Trophoblast cell (in vitro differentiated cells and primary cell): ENCODE measurements at regions not wholly inside any gene's neighbourhood (a gene's known extent, or its start where the extent isn't known, plus 50 kb on each side); places are given as distances from the start of the nearest gene placed in this dataset.
A peak's percentile ranks its signal among the peaks of the same experiment; 100 is the strongest.

Experiments
- DNase-seq, 2 donors: peaks; one replicate each; pipeline ENCODE4 v3.0.0-alpha.2; 2016
- H2AFZ ChIP-seq: 2 replicates; pipeline ENCODE4 v1.6.1; 2013; ENCODE audit warnings: low read length, moderate library complexity, mild to moderate bottlenecking; ENCODE audit not compliant: insufficient read depth, poor library complexity
- H2AK5ac ChIP-seq: 2 replicates; pipeline ENCODE4 v1.6.1; 2013; ENCODE audit warnings: mild to moderate bottlenecking, low read length
- H2BK120ac ChIP-seq: 2 replicates; pipeline ENCODE4 v1.6.1; 2013; ENCODE audit warnings: low read length, mild to moderate bottlenecking, moderate library complexity; ENCODE audit not compliant: insufficient read depth, poor library complexity
- H2BK12ac ChIP-seq: 2 replicates; pipeline ENCODE4 v1.6.1; 2013; ENCODE audit warnings: mild to moderate bottlenecking, low read length, moderate library complexity
- H2BK5ac ChIP-seq: 2 replicates; pipeline ENCODE4 v1.6.1; 2013; ENCODE audit warnings: low read length, low read depth, moderate library complexity, mild to moderate bottlenecking; ENCODE audit not compliant: poor library complexity
- H3K14ac ChIP-seq: 2 replicates; pipeline ENCODE4 v1.6.1; 2013; ENCODE audit warnings: mild to moderate bottlenecking, low read length
- H3K18ac ChIP-seq: 2 replicates; pipeline ENCODE4 v1.6.1; 2013; ENCODE audit warnings: mild to moderate bottlenecking, low read length
- H3K23ac ChIP-seq: 2 replicates; pipeline ENCODE4 v1.6.1; 2013; ENCODE audit warnings: low read length
- H3K27ac ChIP-seq: 2 replicates; pipeline ENCODE4 v1.5.1; 2013; ENCODE audit warnings: low read depth, mild to moderate bottlenecking, inconsistent platforms, low read length, moderate library complexity
- H3K27me3 ChIP-seq: 2 replicates; pipeline ENCODE4 v1.6.1; 2013; ENCODE audit warnings: inconsistent platforms, mild to moderate bottlenecking, low read length, moderate library complexity; ENCODE audit not compliant: insufficient read depth
- H3K36me3 ChIP-seq, 2 experiments: 1 replicate in 1 of 2; 2 replicates in 1 of 2; pipeline ENCODE4 v1.6.1; 2013; ENCODE audit warnings: low read length in 2 of 2, mild to moderate bottlenecking in 2 of 2, moderate library complexity in 1 of 2; ENCODE audit not compliant: insufficient read depth in 2 of 2, control insufficient read depth in 1 of 2
- H3K4ac ChIP-seq: 2 replicates; pipeline ENCODE4 v1.6.1; 2013; ENCODE audit warnings: low read depth, mild to moderate bottlenecking, low read length, moderate library complexity
- H3K4me1 ChIP-seq, 2 experiments: 1 replicate in 1 of 2; 2 replicates in 1 of 2; pipeline ENCODE4 v1.6.1; 2013; ENCODE audit warnings: low read length in 2 of 2, mild to moderate bottlenecking in 2 of 2, moderate library complexity in 1 of 2; ENCODE audit not compliant: insufficient read depth in 2 of 2, control insufficient read depth in 1 of 2
- H3K4me2 ChIP-seq: 2 replicates; pipeline ENCODE4 v1.6.1; 2013; ENCODE audit warnings: inconsistent platforms, mild to moderate bottlenecking, low read length, moderate library complexity
- H3K4me3 ChIP-seq: 2 replicates; pipeline ENCODE4 v1.5.1; 2013; ENCODE audit warnings: mild to moderate bottlenecking, low read depth, low read length, inconsistent platforms
- H3K79me1 ChIP-seq: one replicate; pipeline ENCODE4 v1.6.1; 2013; ENCODE audit warnings: low read length
- H3K79me2 ChIP-seq: 2 replicates; pipeline ENCODE4 v1.6.1; 2013; ENCODE audit warnings: low read length, mild to moderate bottlenecking; ENCODE audit not compliant: control insufficient read depth, insufficient read depth, poor library complexity
- H3K9ac ChIP-seq: 2 replicates; pipeline ENCODE4 v1.6.1; 2013; ENCODE audit warnings: mild to moderate bottlenecking, low read length
- H3K9me3 ChIP-seq: 2 replicates; pipeline ENCODE4 v1.6.1; 2013; ENCODE audit warnings: low read depth, mild to moderate bottlenecking, control low read depth, inconsistent platforms, low read length; ENCODE audit not compliant: insufficient read depth
- H4K12ac ChIP-seq: 2 replicates; pipeline ENCODE4 v1.6.1; 2013; ENCODE audit warnings: low read depth, mild to moderate bottlenecking, low read length, moderate library complexity
- H4K8ac ChIP-seq: 2 replicates; pipeline ENCODE4 v1.6.1; 2013; ENCODE audit warnings: low read depth, mild to moderate bottlenecking, low read length, moderate library complexity
- H4K91ac ChIP-seq: one replicate; pipeline ENCODE4 v1.6.1; 2013; ENCODE audit warnings: low read depth, mild to moderate bottlenecking, low read length, moderate library complexity
- WGBS: extraction: QIAGEN DNeasy Blood & Tissue Kit; methylation state at CpG from one replicate; pipeline ENCODE4 v1.1.7; 2013; ENCODE audit warnings: missing lambda C conversion rate; ENCODE audit not compliant: insufficient read length, insufficient coverage; ENCODE audit errors: extremely low coverage; 5-methylcytosine and 5-hydroxymethylcytosine counted together

DNA sequence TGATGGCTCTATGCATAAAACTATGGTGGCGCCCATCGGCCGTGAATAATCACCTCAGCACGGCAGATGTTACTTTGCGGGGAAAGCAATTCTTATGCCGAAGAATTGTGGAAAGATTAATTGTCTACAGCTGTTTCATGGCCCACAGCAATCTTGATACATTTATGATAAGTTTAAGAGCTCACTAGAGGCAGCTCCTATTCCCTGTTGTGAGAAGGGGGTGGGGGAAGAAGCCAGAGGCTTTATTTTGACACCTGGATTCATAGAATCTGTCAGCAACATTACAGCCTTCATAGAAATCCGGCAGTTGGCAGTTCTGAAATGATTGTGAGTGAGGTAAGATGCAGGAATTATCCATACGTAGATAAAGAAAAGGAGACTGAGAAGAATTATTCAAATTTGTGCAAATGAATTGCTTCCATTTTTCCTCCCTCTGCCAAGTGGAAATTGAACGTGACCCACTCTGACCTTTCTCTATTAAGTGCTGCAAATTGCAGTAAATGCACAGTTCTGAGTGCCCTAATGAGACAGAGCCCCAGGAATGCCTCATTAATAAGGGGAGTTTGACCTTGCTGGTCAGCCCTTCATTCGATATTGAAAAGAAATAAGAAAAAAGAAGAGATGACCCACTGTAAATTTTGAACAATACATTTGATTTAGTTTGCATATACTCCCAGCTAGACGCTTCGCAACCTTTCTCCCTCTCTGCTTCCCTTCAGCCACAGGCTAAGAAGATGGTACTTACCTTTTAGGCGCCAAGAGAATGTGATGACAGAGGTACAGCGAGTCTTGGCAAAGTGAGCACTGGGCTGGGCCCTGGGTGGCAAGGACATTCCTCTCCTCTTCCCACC is 188.8 kb downstream of the GPAT3 start:
- Histone ChIP-seq H3K9me3 (no peaks in the 10 kb centered on the region), H4K8ac (no peak overlapping the region), H2AK5ac (no peak overlapping the region), H2AFZ (no peak overlapping the region), H3K27ac (no peak overlapping the region), H2BK5ac (no peak overlapping the region), H3K18ac (no peak overlapping the region), H3K23ac (no peak overlapping the region), H3K27me3 (no peaks in the 10 kb centered on the region), H3K14ac (no peak overlapping the region), H3K4me3 (no peak overlapping the region), H3K9ac (no peak overlapping the region), H3K79me2 (no peaks in the 10 kb centered on the region), H2BK12ac (no peak overlapping the region), H3K4me2 (no peak overlapping the region), H3K4me1 (no peaks in the 10 kb centered on the region), H3K36me3 (no peaks in the 10 kb centered on the region), H3K4ac (no peak overlapping the region), H3K79me1 (no peaks in the 10 kb centered on the region), H4K12ac (no peak overlapping the region), H4K91ac (no peak overlapping the region), H2BK120ac (no peak overlapping the region)
- DNase-seq = no peak
- WGBS = no CpG with 5 or more reads among the region's 14 CpGs

DNA sequence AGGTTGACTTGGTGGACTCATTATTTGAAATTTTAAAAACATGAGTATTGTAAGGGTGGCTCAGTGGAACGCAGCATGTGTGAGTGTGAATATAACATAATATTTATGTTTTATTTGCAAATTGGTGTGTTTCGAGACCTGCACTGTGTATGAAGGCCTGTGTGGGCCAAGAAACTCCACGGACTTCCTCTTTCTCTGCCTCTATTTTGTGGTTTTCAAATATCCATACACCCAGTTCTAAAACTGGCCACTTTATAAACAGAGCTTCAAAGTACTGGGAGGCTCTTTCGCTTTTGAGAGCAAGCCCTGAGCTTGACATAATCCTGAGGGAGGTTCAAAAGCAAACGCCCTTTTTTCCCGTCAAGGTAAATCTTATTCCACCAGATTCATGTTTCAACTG is 187.7 kb downstream of the GPAT3 start:
- Histone ChIP-seq H3K4me3 (no peak overlapping the region), H4K8ac (no peak overlapping the region), H3K4ac (no peak overlapping the region), H2BK120ac (no peak overlapping the region), H3K9ac (no peak overlapping the region), H3K36me3 (no peaks in the 10 kb centered on the region), H3K4me2 (no peak overlapping the region), H3K79me2 (no peaks in the 10 kb centered on the region), H3K27ac (no peak overlapping the region), H3K14ac (no peak overlapping the region), H3K27me3 (no peaks in the 10 kb centered on the region), H3K23ac (no peak overlapping the region), H3K4me1 (no peaks in the 10 kb centered on the region), H3K79me1 (no peaks in the 10 kb centered on the region), H2AK5ac (no peak overlapping the region), H4K91ac (no peak overlapping the region), H2BK12ac (no peak overlapping the region), H3K18ac (no peak overlapping the region), H4K12ac (no peak overlapping the region), H2AFZ (no peak overlapping the region), H3K9me3 (no peaks in the 10 kb centered on the region), H2BK5ac (no peak overlapping the region)
- no CpG with 5 or more reads among the region's 6 CpGs for WGBS
- DNase-seq = no peak

GRCh38 chr4:83722730-83723269 is 186.9 kb downstream of the GPAT3 start:
- no peak overlapping the region for H2BK120ac ChIP-seq
- no peak overlapping the region for H4K12ac ChIP-seq
- no peak for DNase-seq
- H2AK5ac ChIP-seq = no peak overlapping the region
- no peak overlapping the region for H3K23ac ChIP-seq
- no peaks in the 10 kb centered on the region for H3K4me1 ChIP-seq
- no peak overlapping the region for H3K27ac ChIP-seq
- H3K4me2 ChIP-seq = no peak overlapping the region
- no peak overlapping the region for H3K4ac ChIP-seq
- H3K79me1 ChIP-seq = no peaks in the 10 kb centered on the region
- H3K27me3 ChIP-seq = no peaks in the 10 kb centered on the region
- no peaks in the 10 kb centered on the region for H3K9me3 ChIP-seq
- no peak overlapping the region for H2BK5ac ChIP-seq
- no peak overlapping the region for H3K4me3 ChIP-seq
- H3K36me3 ChIP-seq = no peaks in the 10 kb centered on the region
- no peak overlapping the region for H2AFZ ChIP-seq
- no peak overlapping the region for H3K18ac ChIP-seq
- no peaks in the 10 kb centered on the region for H3K79me2 ChIP-seq
- H2BK12ac ChIP-seq = no peak overlapping the region
- WGBS = no CpG with 5 or more reads among the region's 5 CpGs
- no peak overlapping the region for H3K14ac ChIP-seq
- no peak overlapping the region for H4K8ac ChIP-seq
- H3K9ac ChIP-seq = no peak overlapping the region
- H4K91ac ChIP-seq = no peak overlapping the region

DNA sequence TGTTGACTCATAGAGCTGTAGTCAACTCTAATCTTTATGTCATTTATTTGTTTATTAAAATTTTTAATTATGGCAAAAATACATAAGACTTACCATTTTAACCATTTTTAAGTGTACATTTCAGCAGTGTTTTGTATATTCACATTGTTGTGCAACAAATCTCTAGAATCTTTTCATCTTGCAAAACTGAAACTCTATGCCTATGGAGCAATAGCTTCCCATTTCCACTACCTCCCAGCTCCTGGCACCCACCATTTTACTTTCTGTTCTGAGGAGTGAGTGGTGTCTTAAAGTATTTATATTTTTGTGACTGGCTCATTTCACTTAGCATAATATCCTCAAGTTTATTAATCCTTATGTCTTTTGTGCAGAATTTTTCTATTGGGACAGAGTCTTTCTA is 181.0 kb downstream of the GPAT3 start:
- Histone ChIP-seq H3K79me2 (no peaks in the 10 kb centered on the region), H4K12ac (no peak overlapping the region), H2AFZ (no peak overlapping the region), H4K8ac (no peak overlapping the region), H2BK12ac (no peak overlapping the region), H3K4me1 (no peaks in the 10 kb centered on the region), H3K27ac (no peak overlapping the region), H3K18ac (no peak overlapping the region), H3K79me1 (no peaks in the 10 kb centered on the region), H3K27me3 (no peaks in the 10 kb centered on the region), H4K91ac (no peak overlapping the region), H3K23ac (no peak overlapping the region), H2BK120ac (no peak overlapping the region), H3K9me3 (no peaks in the 10 kb centered on the region), H3K9ac (no peak overlapping the region), H2BK5ac (no peak overlapping the region), H3K4ac (no peak overlapping the region), H3K4me3 (no peak overlapping the region), H3K14ac (no peak overlapping the region), H3K36me3 (no peaks in the 10 kb centered on the region), H3K4me2 (no peak overlapping the region), H2AK5ac (no peak overlapping the region)
- peak in 1 of 2 donors; percentile 17 for DNase-seq
